HepG2 (cell line): ENCODE measurements at regions not wholly inside any gene's neighbourhood (a gene's known extent, or its start where the extent isn't known, plus 50 kb on each side); places are given as distances from the start of the nearest gene placed in this dataset.

ENCODE experiments used
- ATAC-seq: fragments of 200-7000 bp; cut with Tn5 transposase; 3 replicates; pipeline ENCODE4 v1.9.1; 2020; ENCODE audit warnings: mild to moderate bottlenecking, moderate library complexity
- BruUV-seq: library from RNA; stranded (reverse); fragments of 400-500 nt; replicated peaks from 2 replicates; lab custom pipeline; 2021; lab: Mats Ljungman, UMichigan
- CTCF ChIA-PET: fragments of 300-600 bp; formaldehyde crosslinking; extraction: SDS; loops from one replicate; lab custom pipeline; 2021; ENCODE audit warnings: low total read pairs, inconsistent platforms, low intra/inter-chr PET ratio; lab: Yijun Ruan, JAX
- POLR2A ChIA-PET: fragments of 350-600 bp; sonication (Branson Sonifier 250); formaldehyde crosslinking; loops from one replicate; lab custom pipeline; 2020; ENCODE audit warnings: antibody characterized with exemption, inconsistent platforms; lab: Yijun Ruan, JAX
- DNase-seq: peaks from one replicate; pipeline ENCODE4 v3.0.0-alpha.2; 2015; ENCODE audit warnings: low spot score
- FAIRE-seq: peaks from 3 replicates; lab custom pipeline; 2011; peaks lifted over from hg19 to GRCh38; lab: Jason Lieb, UNC
- H2AFZ ChIP-seq: one replicate; pipeline ENCODE4 v1.6.1; 2011; ENCODE audit warnings: low read length, inconsistent platforms
- H3K27ac ChIP-seq: fragments of 300-600 bp; 3 replicates; pipeline ENCODE4 v1.8.0; 2011; ENCODE audit warnings: mixed run types, mild to moderate bottlenecking, mixed read lengths, low read length, inconsistent platforms; ENCODE audit not compliant: insufficient read depth; ENCODE audit errors: extremely low read length
- H3K27me3 ChIP-seq, 2 experiments: fragments of 200-600 bp in 1 of 2; 2 replicates in 1 of 2; 3 replicates in 1 of 2; pipeline versions ENCODE4 v1.6.0 to v1.8.0; 2011; ENCODE audit warnings: low read length in 2 of 2, mild to moderate bottlenecking in 2 of 2, moderate library complexity in 2 of 2, inconsistent platforms in 1 of 2; ENCODE audit not compliant: insufficient read depth in 2 of 2, control insufficient read depth in 1 of 2
- H3K36me3 ChIP-seq, 2 experiments: fragments of 200-600 bp in 1 of 2; replicated peaks in 1 of 2; 2 replicates in 1 of 2; 3 replicates in 1 of 2; pipeline versions ENCODE4 v1.5.1 to v1.8.0; 2011; ENCODE audit warnings: low read length in 2 of 2, inconsistent platforms in 1 of 2; ENCODE audit not compliant: insufficient read depth in 2 of 2, control insufficient read depth in 1 of 2
- H3K4me1 ChIP-seq: 2 replicates; pipeline ENCODE4 v1.5.1; 2012; ENCODE audit warnings: low read length, inconsistent platforms; ENCODE audit not compliant: insufficient read depth
- H3K4me2 ChIP-seq: 2 replicates; pipeline ENCODE4 v1.6.0; 2011; ENCODE audit warnings: low read depth, low read length, inconsistent platforms
- H3K4me3 ChIP-seq, 3 experiments: fragments of 200-600 bp in 1 of 3; sonication (generic), shearing (Covaris generic) in 1 of 3; replicated peaks in 1 of 3; 2 replicates each; pipeline ENCODE4 v1.5.1; 2011 to 2016; ENCODE audit warnings: low read length in 3 of 3, inconsistent platforms in 2 of 3, low read depth in 2 of 3, mild to moderate bottlenecking in 2 of 3, control low read depth in 1 of 3, mixed read lengths in 1 of 3; ENCODE audit not compliant: insufficient read depth in 1 of 3
- H3K79me2 ChIP-seq: one replicate; pipeline ENCODE4 v1.6.1; 2011; ENCODE audit warnings: low read length, inconsistent platforms; ENCODE audit not compliant: insufficient read depth
- H3K9ac ChIP-seq: 2 replicates; pipeline ENCODE4 v1.6.0; 2011; ENCODE audit warnings: mild to moderate bottlenecking, low read depth, low read length, inconsistent platforms; ENCODE audit not compliant: insufficient read depth
- H3K9me3 ChIP-seq: 2 replicates; pipeline ENCODE4 v1.5.1; 2012; ENCODE audit warnings: mild to moderate bottlenecking, low read length
- H4K20me1 ChIP-seq: 2 replicates; pipeline ENCODE4 v1.6.0; 2011; ENCODE audit warnings: inconsistent platforms, mild to moderate bottlenecking, low read length, moderate library complexity; ENCODE audit not compliant: insufficient read depth
- ATF7 ChIP-seq, 2 experiments: fragments of 450-650 bp in 1 of 2; sonication (generic) in 1 of 2; formaldehyde crosslinking in 1 of 2; IDR thresholded peaks; 2 replicates each; pipeline versions ENCODE4 v1.4.0 to v1.6.1; 2016 to 2020; ENCODE audit warnings: antibody characterized with exemption in 1 of 2, mild to moderate bottlenecking in 1 of 2, missing genetic modification reagents in 1 of 2
- JDP2 ChIP-seq: sonication (generic); formaldehyde crosslinking; IDR thresholded peaks from 2 replicates; pipeline ENCODE4 v1.8.1; 2022; ENCODE audit warnings: missing genetic modification reagents, borderline replicate concordance
- ZNF234 ChIP-seq: sonication (generic); formaldehyde crosslinking; conservative IDR thresholded peaks from 2 replicates; pipeline ENCODE4 v1.5.1; 2020; ENCODE audit warnings: mild to moderate bottlenecking, missing genetic modification reagents
- ZNF703 ChIP-seq: sonication (generic); formaldehyde crosslinking; IDR thresholded peaks from 2 replicates; pipeline ENCODE4 v1.5.1; 2020; ENCODE audit warnings: missing genetic modification reagents, mild to moderate bottlenecking, moderate library complexity, borderline replicate concordance
- WGBS: methylation state at CpG from one replicate; pipeline ENCODE4 v1.1.6; 2017; ENCODE audit warnings: low lambda C conversion rate; 5-methylcytosine and 5-hydroxymethylcytosine counted together
- in situ Hi-C: cut with HindIII; loops from 2 replicates; pipeline ENCODE4 v1.10.0; 2017; ENCODE audit warnings: low pct_unique_long_range_greater_than_20kb; ENCODE audit not compliant: extremely low pct_ligation_motif_present
- intact Hi-C: fragments of 100-400 bp; cut with micrococcal nuclease; formaldehyde crosslinking; loops from one replicate; pipeline ENCODE4 v1.10.0; 2022; ENCODE audit not compliant: unreplicated experiment
- TF ChIP-seq, protein P1 (sequence below): sonication (generic); formaldehyde crosslinking; IDR thresholded peaks from 2 replicates; pipeline ENCODE4 v1.4.0; 2020; ENCODE audit warnings: missing genetic modification reagents, borderline replicate concordance

GRCh38 chr13:34779171-34779570 lies 162.9 kb upstream of the NBEA start:
- DNase-seq: no peak
- no TSS peak for BruUV-seq

More at GRCh38 chr13:34779171-34779570, 162.9 kb upstream of the NBEA start:
- H2AFZ ChIP-seq: no peak overlapping the region
- in situ Hi-C loops (no loop called here), intact Hi-C loops (no loop called here)
- H3K4me1 ChIP-seq: no peaks in the 10 kb centered on the region
- FAIRE-seq (no peak), ATAC-seq (no peak)
- no peaks in the 10 kb centered on the region for H4K20me1 ChIP-seq
- H3K36me3 ChIP-seq: no peaks in the 10 kb centered on the region
- no peaks in the 10 kb centered on the region for H3K79me2 ChIP-seq
- no peaks in the 10 kb centered on the region; a peak in 1 of 5 replicates for H3K27me3 ChIP-seq
- no peaks in the 10 kb centered on the region for H3K9me3 ChIP-seq
- ChIA-PET POLR2A (no interaction called here), CTCF (no interaction called here)
- WGBS: 48% methylated on average over 6 of the region's 6 CpGs
- no peak overlapping the region for H3K27ac ChIP-seq
- TF ChIP-seq ZNF234 (CRISPR knock-in tag) (no peak), ZNF703 (CRISPR knock-in tag) (no peak), ATF7 (IDR thresholded peaks at IDR 0.05) (no peak), ATF7 (CRISPR knock-in tag; IDR thresholded peaks at IDR 0.05) (no peak), JDP2 (CRISPR knock-in tag) (no peak)
- TF ChIP-seq, protein P1, sequence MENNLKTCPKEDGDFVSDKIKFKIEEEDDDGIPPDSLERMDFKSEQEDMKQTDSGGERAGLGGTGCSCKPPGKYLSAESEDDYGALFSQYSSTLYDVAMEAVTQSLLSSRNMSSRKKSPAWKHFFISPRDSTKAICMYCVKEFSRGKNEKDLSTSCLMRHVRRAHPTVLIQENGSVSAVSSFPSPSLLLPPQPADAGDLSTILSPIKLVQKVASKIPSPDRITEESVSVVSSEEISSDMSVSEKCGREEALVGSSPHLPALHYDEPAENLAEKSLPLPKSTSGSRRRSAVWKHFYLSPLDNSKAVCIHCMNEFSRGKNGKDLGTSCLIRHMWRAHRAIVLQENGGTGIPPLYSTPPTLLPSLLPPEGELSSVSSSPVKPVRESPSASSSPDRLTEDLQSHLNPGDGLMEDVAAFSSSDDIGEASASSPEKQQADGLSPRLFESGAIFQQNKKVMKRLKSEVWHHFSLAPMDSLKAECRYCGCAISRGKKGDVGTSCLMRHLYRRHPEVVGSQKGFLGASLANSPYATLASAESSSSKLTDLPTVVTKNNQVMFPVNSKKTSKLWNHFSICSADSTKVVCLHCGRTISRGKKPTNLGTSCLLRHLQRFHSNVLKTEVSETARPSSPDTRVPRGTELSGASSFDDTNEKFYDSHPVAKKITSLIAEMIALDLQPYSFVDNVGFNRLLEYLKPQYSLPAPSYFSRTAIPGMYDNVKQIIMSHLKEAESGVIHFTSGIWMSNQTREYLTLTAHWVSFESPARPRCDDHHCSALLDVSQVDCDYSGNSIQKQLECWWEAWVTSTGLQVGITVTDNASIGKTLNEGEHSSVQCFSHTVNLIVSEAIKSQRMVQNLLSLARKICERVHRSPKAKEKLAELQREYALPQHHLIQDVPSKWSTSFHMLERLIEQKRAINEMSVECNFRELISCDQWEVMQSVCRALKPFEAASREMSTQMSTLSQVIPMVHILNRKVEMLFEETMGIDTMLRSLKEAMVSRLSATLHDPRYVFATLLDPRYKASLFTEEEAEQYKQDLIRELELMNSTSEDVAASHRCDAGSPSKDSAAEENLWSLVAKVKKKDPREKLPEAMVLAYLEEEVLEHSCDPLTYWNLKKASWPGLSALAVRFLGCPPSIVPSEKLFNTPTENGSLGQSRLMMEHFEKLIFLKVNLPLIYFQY (CRISPR knock-in tag): no peak
- H3K4me2 ChIP-seq: no peak overlapping the region
- H3K9ac ChIP-seq: no peak overlapping the region
- no peak overlapping the region for H3K4me3 ChIP-seq
